A673 (cell line): ENCODE measurements at regions not wholly inside any gene's neighbourhood (a gene's known extent, or its start where the extent isn't known, plus 50 kb on each side); places are given as distances from the start of the nearest gene placed in this dataset.

Experiments
- BruUV-seq: library from RNA; stranded (reverse); fragments of 400-500 nt; replicated peaks from 2 replicates; lab custom pipeline; 2021; lab: Mats Ljungman, UMichigan
- CTCF ChIA-PET: fragments of 300-600 bp; sonication (Branson Sonifier 250); formaldehyde crosslinking; loops from one replicate; lab custom pipeline; 2022; ENCODE audit warnings: antibody characterized with exemption; lab: Charles Lee
- POLR2A ChIA-PET: fragments of 300-600 bp; sonication (Branson Sonifier 250); formaldehyde crosslinking; loops from one replicate; lab custom pipeline; 2022; ENCODE audit warnings: antibody characterized with exemption; ENCODE audit not compliant: low non-redundant PET; lab: Charles Lee
- DNase-seq: peaks from one replicate; pipeline ENCODE4 v3.0.0-alpha.2; 2015; ENCODE audit warnings: low spot score
- H3K27ac ChIP-seq: fragments of 200-600 bp; sonication (generic); 2 replicates; pipeline ENCODE4 v1.5.1; 2016; ENCODE audit warnings: mixed run types, low read depth, mild to moderate bottlenecking, mixed read lengths, antibody characterized with exemption, low read length; ENCODE audit not compliant: poor library complexity, severe bottlenecking
- H3K27me3 ChIP-seq: fragments of 200-600 bp; sonication (generic); replicated peaks from 2 replicates; pipeline ENCODE4 v1.6.1; 2017; ENCODE audit warnings: mixed run types, low read depth, mild to moderate bottlenecking, mixed read lengths, antibody characterized with exemption, low read length; ENCODE audit not compliant: insufficient read depth, poor library complexity
- H3K36me3 ChIP-seq: fragments of 200-600 bp; sonication (generic); 2 replicates; pipeline ENCODE4 v1.6.1; 2016; ENCODE audit warnings: mixed run types, mild to moderate bottlenecking, mixed read lengths, antibody characterized with exemption, low read length; ENCODE audit not compliant: insufficient read depth, poor library complexity, severe bottlenecking
- H3K4me1 ChIP-seq: fragments of 200-600 bp; sonication (generic); 2 replicates; pipeline ENCODE4 v1.6.1; 2017; ENCODE audit warnings: mixed run types, mild to moderate bottlenecking, mixed read lengths, antibody characterized with exemption, low read length; ENCODE audit not compliant: insufficient read depth, poor library complexity, severe bottlenecking
- H3K4me3 ChIP-seq: fragments of 200-600 bp; sonication (generic); 2 replicates; pipeline ENCODE4 v1.5.1; 2016; ENCODE audit warnings: low read depth, mixed run types, mild to moderate bottlenecking, mixed read lengths, low read length; ENCODE audit not compliant: poor library complexity, severe bottlenecking
- H3K9me3 ChIP-seq: fragments of 200-600 bp; sonication (generic); 2 replicates; pipeline ENCODE4 v1.6.1; 2016; ENCODE audit warnings: mixed run types, low read depth, mild to moderate bottlenecking, mixed read lengths, antibody characterized with exemption, low read length; ENCODE audit not compliant: poor library complexity, severe bottlenecking
- EZH2 ChIP-seq: fragments of 200-600 bp; sonication (generic); IDR thresholded peaks from 2 replicates; pipeline ENCODE4 v1.6.1; 2017; ENCODE audit warnings: borderline replicate concordance, low read depth, mild to moderate bottlenecking, mixed read lengths, antibody characterized with exemption, low read length; ENCODE audit not compliant: poor library complexity, severe bottlenecking
- intact Hi-C: fragments of 100-400 bp; cut with micrococcal nuclease; formaldehyde crosslinking; loops from one replicate; pipeline ENCODE4 v1.10.0; 2022; ENCODE audit not compliant: unreplicated experiment

DNA sequence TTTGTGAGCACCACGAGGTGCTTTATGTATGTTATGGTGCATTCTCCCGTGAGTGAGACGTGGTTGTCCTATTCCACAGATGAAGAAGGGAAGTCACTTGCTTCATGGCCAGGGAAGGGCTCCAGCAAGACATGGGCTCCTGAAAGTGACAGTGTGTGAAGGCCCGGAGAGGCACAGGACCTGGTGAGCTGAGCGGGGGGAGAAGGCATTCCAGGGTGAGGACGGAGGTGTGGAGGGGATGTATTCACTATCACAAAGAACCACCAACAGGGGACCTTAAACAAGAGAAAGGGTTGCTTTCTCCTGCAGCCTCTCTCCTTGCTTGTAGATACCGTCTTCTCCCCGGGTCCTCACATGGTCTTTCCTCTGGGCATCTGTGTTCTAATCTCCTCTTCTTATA, 139.1 kb downstream of the FBLN2 start:
- H3K27me3 ChIP-seq, result no peaks in the 10 kb centered on the region
- H3K36me3 ChIP-seq, result no peaks in the 10 kb centered on the region
- no peak overlapping the region for H3K27ac ChIP-seq
- TF ChIP-seq EZH2, result no peak
- ChIA-PET CTCF (no interaction called here), POLR2A (no interaction called here)
- H3K4me1 ChIP-seq, result no peaks in the 10 kb centered on the region
- DNase-seq, result no peak
- H3K4me3 ChIP-seq, result no peak overlapping the region
- BruUV-seq, result no TSS peak
- H3K9me3 ChIP-seq, result no peaks in the 10 kb centered on the region
- intact Hi-C loops, result no loop called here
